NCI-H526 treated with DMSO at 0.1 percent for 48 hours (cell line): ENCODE measurements at regions not wholly inside any gene's neighbourhood (a gene's known extent, or its start where the extent isn't known, plus 50 kb on each side); places are given as distances from the start of the nearest gene placed in this dataset.
"Not testable (repeated sequence)": the region's sequence is repeated elsewhere in the genome, so short reads cannot be mapped to it uniquely, and the experiment has no call there.

Source experiments
- DNase-seq: peaks from one replicate; lab custom pipeline; 2025; lab: John Stamatoyannopoulos, UW

- no peak for DNase-seq
Observed at GRCh38 chr6:56745971-56746370, 103.3 kb upstream of the DST start.

GRCh38 chr6:56745081-56745480, 102.4 kb upstream of the DST start:
- no peak for DNase-seq

- no peak for DNase-seq
Observed at GRCh38 chr6:56744528-56744927, 101.8 kb upstream of the DST start.

DNA sequence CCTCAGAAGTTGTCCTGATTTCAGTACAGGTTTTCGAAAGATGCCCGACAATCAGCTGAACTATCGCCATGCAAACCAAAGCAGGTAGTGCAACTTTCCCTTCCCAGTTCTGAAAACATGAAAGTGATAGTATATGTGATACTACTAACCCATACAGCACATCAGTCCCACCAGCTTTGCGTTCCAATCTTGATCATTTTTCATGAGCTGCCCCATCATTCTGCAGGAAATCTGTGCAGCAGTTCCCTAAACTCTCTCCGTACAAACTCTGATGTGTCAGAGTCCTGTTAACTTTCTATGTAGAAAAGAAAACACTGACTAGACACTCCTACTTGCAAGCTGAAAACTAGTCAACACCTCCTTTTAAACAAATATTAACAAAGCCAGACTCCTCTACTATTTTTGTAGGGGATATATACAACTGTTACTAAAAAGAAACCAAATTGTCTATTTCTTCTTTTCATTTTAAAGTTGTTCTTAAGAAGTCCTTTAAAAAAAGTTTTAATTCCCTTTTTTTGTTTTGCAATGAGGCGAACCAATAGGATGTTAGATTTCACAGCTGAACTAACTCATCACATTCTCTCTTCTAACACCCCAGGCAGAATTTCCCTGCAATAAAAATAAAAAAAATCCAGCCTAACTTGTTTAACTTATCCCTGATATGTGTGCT, 99.6 kb upstream of the DST start:
- no peak for DNase-seq

DNA sequence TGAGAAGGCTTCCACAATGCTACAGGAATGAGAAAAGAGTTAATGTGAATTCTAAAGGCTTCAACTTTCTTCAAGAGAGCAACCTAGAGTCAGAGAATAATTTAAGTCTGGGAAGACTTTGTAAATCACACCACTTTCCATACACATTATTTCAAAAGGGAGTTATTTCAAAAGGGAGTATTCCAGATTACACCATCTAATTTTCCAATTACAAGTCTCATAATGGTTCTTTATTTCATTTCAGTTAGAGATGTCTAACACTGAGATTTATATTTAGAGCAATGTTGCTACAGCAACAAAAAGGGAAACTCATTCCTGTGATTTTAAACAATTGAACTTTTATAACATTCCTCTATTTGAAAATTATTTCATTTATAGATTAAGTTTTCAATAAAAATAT, 98.8 kb upstream of the DST start:
- DNase-seq, result no peak

GRCh38 chr6:56739836-56740815, 97.4 kb upstream of the DST start:
- no peak for DNase-seq

DNA sequence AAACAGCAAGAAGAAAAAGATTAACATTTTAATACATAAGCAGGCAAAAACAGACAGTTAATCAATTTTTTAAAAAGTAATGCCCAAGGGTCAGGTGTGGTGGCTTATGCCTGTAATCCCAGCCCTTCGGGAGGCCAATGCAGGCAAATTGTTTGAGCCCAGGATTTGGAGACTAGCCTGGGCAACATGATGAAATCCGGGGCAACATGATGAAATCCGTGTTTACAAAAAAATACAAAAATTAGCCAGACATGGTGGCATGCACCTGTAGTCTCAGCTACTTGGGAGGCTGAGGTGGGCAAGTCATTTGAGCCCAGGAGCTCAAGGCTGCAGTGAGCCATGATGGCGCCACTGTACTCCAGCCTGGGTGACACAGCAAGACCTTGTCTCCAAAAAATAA, 94.1 kb upstream of the DST start:
- no peak for DNase-seq

GRCh38 chr6:56734335-56734734, 91.6 kb upstream of the DST start:
- no peak for DNase-seq

DNA sequence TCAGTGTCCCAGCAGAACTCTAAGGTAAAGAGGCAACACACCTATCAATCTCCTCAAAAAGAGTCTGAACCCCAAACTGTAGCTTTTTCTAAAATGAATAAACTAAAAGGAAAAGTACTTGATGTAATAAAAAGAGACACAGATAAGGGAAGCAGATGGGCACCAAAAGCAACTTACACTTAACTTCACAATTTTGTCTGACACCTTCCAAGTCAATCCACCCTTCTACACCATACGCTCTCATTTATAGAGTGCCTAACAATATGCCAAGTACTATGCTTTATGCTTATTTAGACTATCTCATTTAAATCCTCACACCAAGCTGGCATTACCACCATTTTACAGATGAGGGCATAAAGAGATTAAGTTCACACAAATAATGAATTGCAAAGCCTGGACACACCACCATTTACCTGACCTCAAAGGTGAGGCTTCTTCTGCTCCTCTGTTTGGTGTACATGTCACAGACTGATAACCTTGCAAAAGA, 90.6 kb upstream of the DST start:
- DNase-seq, result no peak

DNA sequence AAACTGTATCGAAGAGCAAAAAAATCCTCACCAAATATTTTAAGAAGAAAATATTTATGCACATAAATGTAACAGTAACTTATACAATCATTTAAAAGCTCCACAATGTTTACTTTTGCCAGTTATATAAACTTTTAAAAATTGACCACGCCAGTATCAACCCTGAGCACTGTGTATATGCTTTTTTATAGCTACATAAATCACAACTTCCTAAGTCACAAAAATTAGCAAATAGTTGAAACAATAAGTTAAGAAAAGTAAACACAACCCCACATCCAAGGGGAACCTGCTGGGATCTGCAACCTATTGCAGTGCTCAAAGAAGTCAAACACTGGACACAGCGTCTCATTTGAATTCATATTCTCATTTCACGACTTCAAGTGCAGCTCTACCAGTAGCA, 89.8 kb upstream of the DST start:
- DNase-seq, result no peak

GRCh38 chr6:56730663-56731529, 88.2 kb upstream of the DST start:
- DNase-seq, result no peak

- DNase-seq, result no peak
Observed at GRCh38 chr6:56729719-56730118, 87.0 kb upstream of the DST start.

DNA sequence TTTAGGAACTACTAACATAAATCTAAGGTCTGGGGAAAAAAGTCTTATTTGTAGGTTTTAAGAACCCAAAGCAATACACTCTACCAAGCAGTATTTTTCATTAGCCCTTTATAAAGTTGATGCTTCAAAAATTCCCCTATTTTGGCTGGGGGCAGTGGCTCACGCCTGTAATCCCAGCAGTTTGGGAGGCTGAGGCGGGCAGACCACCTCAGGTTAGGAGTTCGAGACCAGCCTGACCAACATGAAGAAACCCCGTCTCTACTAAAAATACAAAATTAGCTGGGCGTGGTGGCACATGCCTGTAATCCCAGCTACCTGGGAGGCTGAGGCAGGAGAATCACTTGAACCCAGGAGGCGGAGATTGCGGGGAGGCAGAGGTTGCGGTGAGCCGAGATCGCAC, 86.5 kb upstream of the DST start:
- not testable (repeated sequence) for DNase-seq

- DNase-seq, result no peak
Observed at GRCh38 chr6:56727097-56727850, 84.6 kb upstream of the DST start.

- no peak for DNase-seq
Observed at GRCh38 chr6:56725254-56725653, 82.6 kb upstream of the DST start.

DNA sequence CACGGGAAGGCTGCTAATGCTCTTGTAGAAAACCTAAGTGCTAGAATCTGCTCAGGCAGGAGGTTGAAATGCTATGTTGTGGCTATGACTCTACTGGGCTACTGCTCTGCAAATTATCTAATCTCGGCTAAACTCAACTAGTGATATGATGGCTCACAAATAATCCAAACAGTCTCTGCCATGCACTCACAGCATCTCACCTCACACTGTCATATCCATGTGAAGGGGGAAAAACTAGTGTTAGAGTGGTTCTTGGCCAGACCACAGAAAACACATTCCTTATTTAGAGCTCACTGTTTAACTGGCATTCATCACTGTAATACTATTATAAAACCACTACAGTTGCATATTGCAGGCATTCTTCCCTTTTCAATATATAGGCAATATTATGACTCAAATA, 81.8 kb upstream of the DST start:
- DNase-seq, result no peak

DNA sequence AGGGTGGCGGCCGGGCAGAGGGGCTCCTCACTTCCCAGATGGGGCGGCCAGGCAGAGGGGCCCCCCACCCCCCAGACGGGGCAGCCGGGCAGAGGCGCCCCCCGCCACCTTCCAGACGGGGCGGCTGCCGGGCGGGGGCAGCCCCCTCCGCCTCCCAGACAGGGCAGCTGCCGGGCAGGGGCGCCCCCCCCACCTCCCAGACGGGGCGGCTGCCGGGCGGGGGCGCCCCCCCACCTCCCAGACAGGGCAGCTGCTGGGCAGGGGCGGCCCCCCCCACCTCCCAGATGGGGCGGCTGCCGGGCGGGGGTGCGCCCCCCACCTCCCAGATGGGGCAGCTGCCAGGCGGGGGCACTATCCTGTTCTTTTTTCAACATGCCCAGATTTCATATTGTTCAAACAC, 78.2 kb upstream of the DST start:
- no peak for DNase-seq

GRCh38 chr6:56720202-56720601, 77.5 kb upstream of the DST start:
- DNase-seq, result not testable (repeated sequence)

- not testable (repeated sequence) for DNase-seq
Observed at GRCh38 chr6:56719315-56720058, 76.8 kb upstream of the DST start.

- DNase-seq, result no peak
Observed at GRCh38 chr6:56718236-56718635, 75.5 kb upstream of the DST start.

- no peak for DNase-seq
Observed at GRCh38 chr6:56716229-56716628, 73.5 kb upstream of the DST start.
